Esophagus muscularis mucosa (tissue), 3 donors: ENCODE measurements at regions not wholly inside any gene's neighbourhood (a gene's known extent, or its start where the extent isn't known, plus 50 kb on each side); places are given as distances from the start of the nearest gene placed in this dataset.

Experiments used
- POLR2AphosphoS5 ChIP-seq, 2 donors: sonication (generic); formaldehyde crosslinking; IDR thresholded peaks; one replicate each; pipeline ENCODE4 v1.6.1; 2017; ENCODE audit warnings: antibody characterized with exemption in 2 of 2
- TF ChIP-seq, protein P1 (sequence below), 3 experiments: fragments of 200-600 bp in 2 of 3; fragments of 450-650 bp in 1 of 3; sonication (generic) in 2 of 3; IDR thresholded peaks; one replicate each; pipeline ENCODE4 v1.5.1; 2017 to 2019; ENCODE audit warnings: antibody characterized with exemption in 3 of 3, mild to moderate bottlenecking in 2 of 3, moderate library complexity in 1 of 3

DNA sequence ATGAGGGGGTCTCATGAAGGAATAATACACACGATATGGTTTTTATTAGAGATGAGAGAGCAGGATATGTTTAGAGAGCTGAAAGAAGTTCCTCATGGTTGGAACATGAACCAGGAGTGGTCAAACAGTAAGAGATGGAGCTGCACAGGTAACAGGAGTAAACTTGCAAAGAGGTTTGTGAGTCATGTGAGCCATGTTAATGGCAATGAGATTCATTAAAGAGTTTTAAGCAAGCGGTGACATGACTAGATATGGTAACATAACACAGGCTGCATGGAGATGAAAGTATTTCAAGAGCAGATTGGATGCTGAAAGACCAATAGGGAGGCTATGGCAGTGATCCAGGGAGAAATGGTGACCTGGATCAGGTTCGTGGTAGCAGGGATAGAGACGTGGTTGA lies 62.6 kb upstream of the SSTR1 start:
- TF ChIP-seq, protein P1, sequence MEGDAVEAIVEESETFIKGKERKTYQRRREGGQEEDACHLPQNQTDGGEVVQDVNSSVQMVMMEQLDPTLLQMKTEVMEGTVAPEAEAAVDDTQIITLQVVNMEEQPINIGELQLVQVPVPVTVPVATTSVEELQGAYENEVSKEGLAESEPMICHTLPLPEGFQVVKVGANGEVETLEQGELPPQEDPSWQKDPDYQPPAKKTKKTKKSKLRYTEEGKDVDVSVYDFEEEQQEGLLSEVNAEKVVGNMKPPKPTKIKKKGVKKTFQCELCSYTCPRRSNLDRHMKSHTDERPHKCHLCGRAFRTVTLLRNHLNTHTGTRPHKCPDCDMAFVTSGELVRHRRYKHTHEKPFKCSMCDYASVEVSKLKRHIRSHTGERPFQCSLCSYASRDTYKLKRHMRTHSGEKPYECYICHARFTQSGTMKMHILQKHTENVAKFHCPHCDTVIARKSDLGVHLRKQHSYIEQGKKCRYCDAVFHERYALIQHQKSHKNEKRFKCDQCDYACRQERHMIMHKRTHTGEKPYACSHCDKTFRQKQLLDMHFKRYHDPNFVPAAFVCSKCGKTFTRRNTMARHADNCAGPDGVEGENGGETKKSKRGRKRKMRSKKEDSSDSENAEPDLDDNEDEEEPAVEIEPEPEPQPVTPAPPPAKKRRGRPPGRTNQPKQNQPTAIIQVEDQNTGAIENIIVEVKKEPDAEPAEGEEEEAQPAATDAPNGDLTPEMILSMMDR (IDR thresholded peaks at IDR 0.05) = no peak
- no peak for TF ChIP-seq POLR2AphosphoS5 (IDR thresholded peaks at IDR 0.05)
